GM21515 (cell line): ENCODE measurements at regions not wholly inside any gene's neighbourhood (a gene's known extent, or its start where the extent isn't known, plus 50 kb on each side); places are given as distances from the start of the nearest gene placed in this dataset.

Experiments
- ATAC-seq: cut with Tn5 transposase; IDR thresholded peaks from one replicate; pipeline ENCODE4 v1.9.1; 2021; ENCODE audit not compliant: unreplicated experiment

- no peak for ATAC-seq
Measured at GRCh38 chr5:96340357-96340756, 92.7 kb downstream of the PCSK1 start.

- no peak for ATAC-seq
Measured at GRCh38 chr5:96339862-96340261, 93.2 kb downstream of the PCSK1 start.

- no peak for ATAC-seq
Measured at GRCh38 chr5:96338624-96339415, 94.2 kb downstream of the PCSK1 start.

- peak; percentile 63 for ATAC-seq
Measured at GRCh38 chr5:96338091-96338490, 95.0 kb downstream of the PCSK1 start.

GRCh38 chr5:96337048-96337781, 95.8 kb downstream of the PCSK1 start:
- no peak for ATAC-seq

GRCh38 chr5:96336351-96336985, 96.6 kb downstream of the PCSK1 start:
- peak; percentile 55 for ATAC-seq

GRCh38 chr5:96335873-96336272, 97.2 kb downstream of the PCSK1 start:
- no peak for ATAC-seq

- no peak for ATAC-seq
Measured at GRCh38 chr5:96333391-96333790, 99.7 kb downstream of the PCSK1 start.

GRCh38 chr5:96332535-96333366, 100.3 kb downstream of the PCSK1 start:
- no peak for ATAC-seq

- ATAC-seq, result no peak
Measured at GRCh38 chr5:96331681-96332361, 101.2 kb downstream of the PCSK1 start.

- no peak for ATAC-seq
Measured at GRCh38 chr5:96331210-96331609, 101.8 kb downstream of the PCSK1 start.

GRCh38 chr5:96330530-96331140, 102.4 kb downstream of the PCSK1 start:
- ATAC-seq, result no peak

GRCh38 chr5:96329886-96330529, 103.0 kb downstream of the PCSK1 start:
- ATAC-seq, result no peak

- no peak for ATAC-seq
Measured at GRCh38 chr5:96329289-96329688, 103.8 kb downstream of the PCSK1 start.

GRCh38 chr5:96327722-96328121, 105.3 kb downstream of the PCSK1 start:
- no peak for ATAC-seq

GRCh38 chr5:96326902-96327301, 106.1 kb downstream of the PCSK1 start:
- ATAC-seq, result peak; percentile 71

- ATAC-seq, result no peak
Measured at GRCh38 chr5:96324708-96325107, 108.3 kb downstream of the PCSK1 start.

GRCh38 chr5:96322865-96323264, 110.2 kb downstream of the PCSK1 start:
- ATAC-seq, result no peak

- ATAC-seq, result no peak
Measured at GRCh38 chr5:96322217-96322616, 110.8 kb downstream of the PCSK1 start.

GRCh38 chr5:96321345-96321744, 111.7 kb downstream of the PCSK1 start:
- no peak for ATAC-seq
